GM19023 (cell line): ENCODE measurements at regions not wholly inside any gene's neighbourhood (a gene's known extent, or its start where the extent isn't known, plus 50 kb on each side); places are given as distances from the start of the nearest gene placed in this dataset.
"Not testable (repeated sequence)": the region's sequence is repeated elsewhere in the genome, so short reads cannot be mapped to it uniquely, and the experiment has no call there.

Source experiments
- ATAC-seq: cut with Tn5 transposase; IDR thresholded peaks from one replicate; pipeline ENCODE4 v1.9.1; 2021; ENCODE audit warnings: mild to moderate bottlenecking, moderate library complexity; ENCODE audit not compliant: unreplicated experiment

GRCh38 chr1:184889166-184889565 lies 85.1 kb downstream of the NIBAN1 start:
- no peak for ATAC-seq

DNA sequence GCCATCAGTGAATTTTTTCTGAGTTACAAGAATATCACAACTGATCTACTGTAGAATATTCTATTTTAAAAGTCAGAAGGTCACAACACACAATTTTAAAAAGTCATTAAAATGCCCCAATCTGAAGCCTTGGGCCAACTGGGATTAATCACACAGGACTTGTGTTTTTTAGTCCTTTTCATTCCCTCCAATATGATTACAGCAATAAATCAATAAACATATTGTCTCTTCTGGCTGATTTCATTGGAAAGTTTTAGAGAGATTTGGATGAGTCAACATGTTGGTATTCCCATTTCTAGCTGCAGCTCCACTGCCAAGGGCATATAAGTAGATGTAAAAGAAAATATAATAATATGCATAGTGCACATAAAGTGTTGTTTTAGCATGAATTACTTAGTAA lies 85.8 kb downstream of the NIBAN1 start:
- no peak for ATAC-seq

DNA sequence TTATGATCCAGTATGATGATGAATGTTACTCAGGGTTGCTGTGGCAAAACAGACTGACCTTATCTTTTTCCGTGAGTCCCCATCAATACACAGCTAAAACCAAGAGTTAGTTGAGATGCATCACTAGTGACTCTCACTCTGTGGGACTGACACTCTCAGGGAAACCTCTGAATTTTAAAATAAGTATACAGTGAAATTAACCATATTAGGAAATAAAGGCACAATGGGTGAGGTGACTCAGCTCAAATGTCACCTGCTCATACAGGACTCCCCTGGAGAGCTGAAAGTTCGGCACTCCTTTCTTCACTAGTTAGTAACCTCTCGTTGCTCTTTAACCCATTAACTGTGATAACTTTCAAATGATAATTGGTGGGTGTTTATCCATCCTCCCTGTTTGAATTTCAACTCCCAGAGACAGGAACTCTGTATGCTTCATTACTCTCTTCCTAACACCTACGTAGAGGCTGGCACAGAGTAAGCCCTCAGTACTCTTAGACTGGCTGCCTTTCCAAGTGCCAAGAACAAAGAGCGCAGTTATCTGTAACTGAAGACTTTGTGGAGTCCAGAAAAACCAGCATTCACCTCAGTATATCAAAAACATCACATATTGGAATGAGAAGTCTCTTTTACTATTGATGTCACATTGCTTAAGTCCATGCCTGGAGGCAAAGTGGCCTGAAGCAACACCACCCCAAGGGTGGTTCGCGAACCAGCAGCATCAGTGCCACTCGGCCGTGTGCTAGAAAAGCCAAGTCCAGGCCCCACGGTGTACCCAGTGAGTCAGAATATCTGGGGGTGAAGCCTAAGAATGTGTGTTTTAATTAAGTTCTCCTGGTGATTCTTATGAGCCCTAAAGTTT lies 91.1 kb downstream of the NIBAN1 start:
- no peak for ATAC-seq

GRCh38 chr1:184881941-184882913 lies 92.1 kb downstream of the NIBAN1 start:
- ATAC-seq: peak; percentile 62

GRCh38 chr1:184879876-184880557 lies 94.3 kb downstream of the NIBAN1 start:
- ATAC-seq: no peak

GRCh38 chr1:184878602-184879001 lies 95.7 kb downstream of the NIBAN1 start:
- ATAC-seq: no peak

- no peak for ATAC-seq
Observed at GRCh38 chr1:184878002-184878401, 96.3 kb downstream of the NIBAN1 start.

DNA sequence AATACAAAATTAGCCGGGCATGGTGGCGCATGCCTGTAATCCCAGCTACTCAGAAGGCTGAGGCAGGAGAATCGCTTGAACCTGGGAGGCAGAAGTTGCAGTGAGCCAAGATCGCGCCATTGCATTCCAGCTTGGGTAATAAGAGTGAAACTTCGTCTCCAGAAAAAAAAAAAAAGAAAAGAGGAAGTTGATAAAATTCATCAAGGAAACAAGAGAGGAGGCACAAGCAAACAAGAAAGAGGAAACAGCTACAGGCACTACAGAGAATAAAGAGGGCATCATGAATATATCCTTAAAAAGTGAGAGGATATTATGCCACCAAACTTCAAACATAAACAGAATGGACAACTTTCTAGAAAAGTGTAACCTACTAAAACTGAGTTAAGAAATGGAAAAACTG lies 98.3 kb downstream of the NIBAN1 start:
- ATAC-seq: not testable (repeated sequence)

- ATAC-seq: no peak
Observed at GRCh38 chr1:184875218-184875617, 99.1 kb downstream of the NIBAN1 start.

- no peak for ATAC-seq
Observed at GRCh38 chr1:184870319-184870718, 104.0 kb downstream of the NIBAN1 start.

DNA sequence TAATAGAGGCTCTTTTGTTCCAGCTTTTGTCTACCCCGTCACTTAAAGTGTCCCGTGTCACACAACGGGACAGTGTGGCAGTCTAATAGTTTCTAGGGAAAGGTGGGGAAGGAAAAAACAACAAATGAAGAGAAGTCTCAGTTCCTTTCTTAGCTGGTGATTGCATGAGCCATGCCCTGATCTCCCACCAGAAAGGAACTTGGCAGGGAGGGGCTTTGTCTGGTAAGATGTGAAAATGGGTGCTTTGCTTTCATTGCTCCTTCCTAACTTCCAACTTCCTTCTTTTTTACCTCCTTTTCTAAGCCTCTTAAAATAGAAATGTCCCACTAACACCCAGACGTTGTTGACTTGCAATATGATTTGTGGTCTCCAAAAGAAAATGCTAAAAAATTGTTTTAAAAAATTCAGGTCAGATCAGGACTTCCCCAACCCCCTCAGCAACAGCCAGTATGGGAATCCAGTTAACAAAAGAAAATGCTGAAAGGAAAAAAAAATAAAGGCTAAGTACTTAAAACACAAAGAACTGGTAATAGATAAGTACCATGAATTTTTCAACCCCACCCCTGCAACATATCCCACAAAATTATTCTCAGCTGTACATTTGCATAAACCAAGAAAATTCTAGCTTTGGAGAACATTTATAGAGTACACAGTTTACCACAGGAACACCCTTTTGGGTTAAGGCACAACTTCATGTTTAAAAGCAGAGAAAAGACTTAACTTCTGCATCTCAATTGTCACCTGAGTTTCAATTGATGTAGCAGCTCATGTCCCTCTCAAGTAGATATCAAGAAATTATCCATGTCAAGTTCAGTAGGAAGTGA lies 106.2 kb downstream of the NIBAN1 start:
- ATAC-seq: no peak

DNA sequence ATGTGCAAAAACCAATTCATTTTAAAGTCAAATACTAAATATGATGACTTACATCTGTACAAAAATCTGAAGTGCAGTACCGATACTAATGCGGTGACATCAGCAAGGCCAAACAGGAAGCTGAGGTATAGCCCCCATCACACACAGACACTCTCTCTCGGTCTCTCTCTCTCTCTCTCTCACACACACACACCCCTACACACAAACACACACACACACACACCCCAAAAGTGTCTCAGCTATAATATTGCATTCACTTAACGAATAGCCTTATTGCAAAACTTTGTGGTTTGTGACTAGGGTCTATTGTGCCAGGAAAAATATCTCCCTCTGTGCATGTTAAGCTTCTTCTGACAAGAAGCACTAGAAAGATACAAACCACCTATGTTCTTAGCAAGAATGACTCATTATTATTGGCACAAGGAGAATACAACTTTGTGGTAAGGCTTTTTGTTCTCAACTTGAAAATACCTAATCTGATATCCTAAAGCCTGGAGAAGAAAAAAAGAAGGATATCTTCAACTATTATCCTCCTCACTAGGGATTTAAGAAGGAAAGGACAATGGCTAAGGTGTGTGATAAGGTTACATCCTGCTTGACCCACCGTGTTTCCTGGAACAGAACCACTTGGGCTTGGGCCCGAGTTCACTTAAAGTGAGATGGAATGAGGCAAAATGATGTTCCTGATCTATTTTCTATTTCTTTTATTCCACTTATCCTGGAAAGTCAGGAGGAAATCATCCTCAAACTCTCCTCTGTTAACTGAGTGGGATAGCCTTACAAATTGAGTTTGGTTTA lies 107.1 kb downstream of the NIBAN1 start:
- ATAC-seq: peak; percentile 97

DNA sequence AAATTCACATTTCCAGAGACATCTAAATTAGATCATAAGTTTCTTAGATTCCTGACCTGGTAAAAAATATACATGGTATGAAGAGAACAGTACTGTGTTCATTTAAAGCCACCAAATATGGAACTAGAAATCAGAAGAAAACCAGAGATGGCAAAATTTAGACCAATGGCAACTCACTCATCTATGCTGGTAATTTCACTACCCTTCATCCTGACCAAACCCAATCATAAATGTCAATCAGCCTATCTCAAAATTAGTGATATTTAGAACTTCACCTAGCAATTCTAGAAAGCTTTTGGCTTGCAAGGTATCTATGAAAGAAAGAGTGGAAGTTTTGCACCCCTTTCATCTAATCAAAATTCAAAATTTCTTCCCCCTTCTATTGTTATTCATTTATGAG lies 107.7 kb downstream of the NIBAN1 start:
- ATAC-seq: peak; percentile 16

- no peak for ATAC-seq
Observed at GRCh38 chr1:184865831-184866230, 108.5 kb downstream of the NIBAN1 start.

DNA sequence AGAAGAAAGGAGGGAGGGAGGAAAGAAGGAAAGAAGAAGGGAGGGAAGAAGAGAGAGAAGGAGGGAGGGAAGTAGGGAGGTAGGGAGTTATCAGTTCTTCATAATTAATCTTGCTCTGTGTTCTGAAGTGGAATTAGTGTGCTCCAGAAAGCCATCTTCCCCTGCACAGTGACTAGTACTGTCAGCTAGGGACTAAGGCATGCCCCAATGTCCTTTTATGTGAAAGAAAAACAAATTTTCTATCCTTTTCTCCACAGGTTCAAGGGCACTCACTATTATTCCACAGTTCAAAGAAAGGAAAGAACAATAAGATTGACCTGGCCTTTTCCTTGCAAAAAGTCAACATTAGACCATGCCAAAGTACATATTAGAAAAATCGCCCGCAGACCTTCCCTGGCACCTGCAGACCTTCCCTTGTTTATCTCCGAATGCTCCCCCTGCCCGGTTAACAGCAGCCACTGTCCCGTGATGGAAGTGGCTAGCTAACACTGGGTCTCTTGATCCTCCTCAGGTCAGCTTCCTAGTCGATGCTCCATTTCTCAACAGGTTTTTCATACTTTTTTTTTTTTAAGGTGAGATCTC lies 107.2 kb upstream of the EDEM3 start:
- no peak for ATAC-seq

- ATAC-seq: peak; percentile 83
Observed at GRCh38 chr1:184860985-184861754, 106.5 kb upstream of the EDEM3 start.

DNA sequence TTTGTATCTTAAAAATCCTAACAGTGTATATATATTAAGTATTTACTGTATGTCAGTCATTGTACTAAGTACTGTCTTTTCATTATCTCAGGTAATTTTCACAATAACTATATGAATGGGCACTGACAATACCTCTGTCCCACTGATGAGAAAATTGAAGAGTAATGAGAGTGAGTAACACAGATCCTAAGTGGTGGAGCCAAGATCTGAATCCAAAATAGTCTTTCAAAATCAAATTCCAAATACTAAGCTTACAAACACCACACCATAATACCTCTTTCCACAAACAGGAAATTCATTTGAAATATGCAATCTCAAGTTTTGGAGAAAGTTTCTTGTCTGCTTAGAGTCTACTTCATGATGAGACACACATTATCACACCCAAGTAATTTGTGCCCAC lies 105.9 kb upstream of the EDEM3 start:
- ATAC-seq: peak; percentile 26

DNA sequence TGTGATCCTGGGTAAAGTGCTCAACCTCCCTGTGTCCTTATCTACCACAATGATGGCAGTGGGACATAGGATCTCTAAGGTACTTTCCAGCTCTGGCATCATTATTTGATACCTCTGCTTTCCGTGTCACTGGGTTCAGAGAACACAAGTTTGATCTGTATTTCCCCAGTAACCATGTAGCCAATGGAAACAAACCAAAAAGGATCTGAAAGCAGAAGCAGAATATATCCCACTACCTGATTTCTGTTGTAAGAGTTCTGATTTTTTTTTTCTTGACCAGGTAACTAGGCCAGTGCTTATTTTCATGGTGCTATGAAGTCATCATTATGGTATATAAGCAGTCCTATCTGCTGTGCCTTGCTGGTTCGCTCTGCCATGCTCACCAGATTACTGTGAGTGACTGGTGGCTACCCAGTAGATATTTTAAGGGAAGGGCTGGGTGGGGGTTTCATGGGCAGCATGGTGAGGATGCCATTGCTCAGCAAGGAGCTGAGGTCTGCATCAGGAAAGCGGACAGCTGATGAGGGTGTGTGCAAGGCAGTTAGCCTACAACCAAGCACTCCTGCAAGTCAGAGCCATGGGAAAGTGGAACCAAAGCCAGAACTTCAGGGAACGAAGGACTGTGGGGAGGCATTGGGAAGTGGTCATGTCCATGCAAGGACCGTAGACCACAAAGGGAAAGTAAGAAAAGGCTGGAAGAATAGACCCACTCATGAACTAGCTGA lies 104.9 kb upstream of the EDEM3 start:
- ATAC-seq: no peak
